ENCODE measurements at regions not wholly inside any gene's neighbourhood (a gene's known extent, or its start where the extent isn't known, plus 50 kb on each side); places are given as distances from the start of the nearest gene placed in this dataset.

- H3K9me3 Mint-ChIP-seq, result no peaks in the 10 kb centered on the region
- no peak overlapping the region for H3K27ac Mint-ChIP-seq
- H3K4me3 Mint-ChIP-seq, result no peak overlapping the region
- H3K4me1 Mint-ChIP-seq, result peaks cover 6% of the 10 kb centered on the region
- H3K36me3 Mint-ChIP-seq (ENCODE audit: low read depth), result no peaks in the 10 kb centered on the region
- no peak for TF ChIP-seq CTCF (IDR thresholded peaks at IDR 0.05; ENCODE audit: unreplicated experiment in 3 of 3)
- no peaks in the 10 kb centered on the region for H3K27me3 Mint-ChIP-seq (ENCODE audit: low read depth)
Measured at GRCh38 chr12:4169531-4169930, 104.0 kb upstream of the CCND2 start.

GRCh38 chr12:4168036-4168435, 105.5 kb upstream of the CCND2 start:
- Mint-ChIP-seq H3K27ac (no peak overlapping the region), H3K4me3 (no peak overlapping the region), H3K4me1 (peaks cover 10% of the 10 kb centered on the region), H3K27me3 (ENCODE audit: low read depth) (no peaks in the 10 kb centered on the region), H3K9me3 (no peaks in the 10 kb centered on the region), H3K36me3 (ENCODE audit: low read depth) (no peaks in the 10 kb centered on the region)
- TF ChIP-seq CTCF (IDR thresholded peaks at IDR 0.05; ENCODE audit: unreplicated experiment in 3 of 3), result no peak

- H3K9me3 Mint-ChIP-seq, result peaks cover 2% of the 10 kb centered on the region
- peaks cover 3% of the 10 kb centered on the region for H3K27me3 Mint-ChIP-seq (ENCODE audit: low read depth)
- peak overlapping the region; percentile 75 to 84 (median 79) for H3K4me3 Mint-ChIP-seq
- peaks cover 10% of the 10 kb centered on the region for H3K4me1 Mint-ChIP-seq
- no peaks in the 10 kb centered on the region for H3K36me3 Mint-ChIP-seq (ENCODE audit: low read depth)
- no peak for TF ChIP-seq CTCF (IDR thresholded peaks at IDR 0.05; ENCODE audit: unreplicated experiment in 3 of 3)
- peak overlapping the region; percentile 94 to 97 (median 97) for H3K27ac Mint-ChIP-seq
Measured at GRCh38 chr12:4164559-4165558, 108.7 kb upstream of the CCND2 start.

DNA sequence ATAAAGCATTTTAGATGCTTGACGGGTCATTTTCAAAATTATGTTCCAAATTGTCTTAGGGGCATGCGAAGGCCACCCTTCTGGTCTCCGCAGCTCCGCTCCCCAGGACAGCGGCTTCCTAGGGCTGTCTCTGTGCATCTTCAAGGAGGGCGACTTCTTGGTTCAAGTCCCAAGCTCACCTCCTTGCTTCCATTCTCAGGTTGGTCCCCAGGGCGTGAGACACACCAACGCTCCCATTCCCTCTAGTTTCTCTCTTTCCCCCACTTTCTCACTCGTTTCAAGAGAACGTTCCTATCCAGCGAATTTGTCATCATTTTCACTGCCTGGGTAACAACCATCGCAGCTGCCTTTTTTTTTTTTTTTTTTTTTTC, 109.4 kb upstream of the CCND2 start:
- no peaks in the 10 kb centered on the region for H3K36me3 Mint-ChIP-seq (ENCODE audit: low read depth)
- peak overlapping the region; percentile 94 to 97 (median 97) for H3K27ac Mint-ChIP-seq
- H3K4me1 Mint-ChIP-seq, result peaks cover 10% of the 10 kb centered on the region
- H3K9me3 Mint-ChIP-seq, result peaks cover 2% of the 10 kb centered on the region
- peak overlapping the region; percentile 75 to 84 (median 79) for H3K4me3 Mint-ChIP-seq
- H3K27me3 Mint-ChIP-seq (ENCODE audit: low read depth), result peaks cover 3% of the 10 kb centered on the region
- no peak for TF ChIP-seq CTCF (IDR thresholded peaks at IDR 0.05; ENCODE audit: unreplicated experiment in 3 of 3)

DNA sequence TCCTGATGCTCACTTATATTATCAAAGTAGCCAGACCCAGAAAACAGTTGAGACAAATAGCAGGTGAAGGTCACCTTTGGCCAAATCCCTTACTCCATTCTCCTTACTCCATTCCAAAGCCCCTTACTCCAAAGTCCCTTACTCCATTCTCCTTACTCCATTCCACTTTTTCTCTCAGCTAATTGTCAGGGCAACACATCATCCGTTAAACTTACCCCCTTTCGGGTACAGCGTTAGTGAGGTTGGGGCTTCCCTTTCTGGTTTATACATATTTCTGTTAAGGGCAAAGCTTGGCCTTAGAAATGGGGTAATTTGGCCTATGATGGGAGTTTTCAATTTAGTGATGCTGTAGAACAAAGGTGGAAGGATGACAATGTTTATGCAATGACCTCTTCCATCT, 111.8 kb upstream of the CCND2 start:
- TF ChIP-seq CTCF (IDR thresholded peaks at IDR 0.05; ENCODE audit: unreplicated experiment in 3 of 3), result no peak
- Mint-ChIP-seq H3K4me3 (no peak overlapping the region), H3K27me3 (ENCODE audit: low read depth) (peaks cover 3% of the 10 kb centered on the region), H3K4me1 (peaks cover 18% of the 10 kb centered on the region), H3K36me3 (ENCODE audit: low read depth) (no peaks in the 10 kb centered on the region), H3K9me3 (peaks cover 2% of the 10 kb centered on the region), H3K27ac (no peak overlapping the region)
